ENCODE measurements at regions not wholly inside any gene's neighbourhood (a gene's known extent, or its start where the extent isn't known, plus 50 kb on each side); places are given as distances from the start of the nearest gene placed in this dataset.

DNA sequence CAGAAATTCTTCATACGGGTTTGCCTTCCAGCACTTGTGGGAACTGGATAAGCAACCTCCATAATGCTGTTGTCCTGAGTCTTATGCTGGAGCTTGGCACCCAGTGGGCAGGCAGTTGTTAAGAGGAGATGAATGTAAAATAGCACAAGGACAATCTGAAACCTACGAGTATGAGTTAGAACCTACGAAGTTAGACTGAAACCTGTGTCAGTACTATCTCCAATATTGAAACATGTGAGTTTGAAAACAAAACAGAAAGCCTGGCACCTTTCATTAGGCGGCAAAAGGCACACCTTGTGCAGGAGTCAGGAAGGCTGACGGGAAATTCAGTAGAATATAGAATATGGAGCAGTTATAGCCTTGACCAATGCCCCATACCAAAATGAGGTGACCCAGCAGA lies 489.7 kb upstream of the RGS18 start:
- Histone ChIP-seq H3K9me3 (ENCODE audit: low read length) (no peaks in the 10 kb centered on the region), H3K4me2 (ENCODE audit: low read depth, low read length) (no peak overlapping the region), H3K79me2 (ENCODE audit: insufficient read depth, low read length) (no peaks in the 10 kb centered on the region), H3K9ac (ENCODE audit: insufficient read depth, low read depth, low read length) (no peak overlapping the region), H3K4me1 (ENCODE audit: insufficient read depth, low read length) (no peaks in the 10 kb centered on the region), H3K27ac (ENCODE audit: extremely low read length, insufficient read depth, low read length) (no peak overlapping the region), H3K27me3 (ENCODE audit: control insufficient read depth in 1 of 2, insufficient read depth in 2 of 2, low read length in 2 of 2) (no peaks in the 10 kb centered on the region), H3K36me3 (replicated peaks in 1 of 2; ENCODE audit: control insufficient read depth in 1 of 2, insufficient read depth in 2 of 2, low read length in 2 of 2) (no peaks in the 10 kb centered on the region), H2AFZ (ENCODE audit: low read length) (peak overlapping the region; percentile 27), H3K4me3 (replicated peaks in 1 of 3; ENCODE audit: insufficient read depth in 1 of 3, low read depth in 2 of 3, low read length in 3 of 3) (no peak overlapping the region), H4K20me1 (ENCODE audit: insufficient read depth, low read length) (no peaks in the 10 kb centered on the region)
- 0% methylated on average over 5 of the region's 5 CpGs for WGBS (ENCODE audit: low lambda C conversion rate)
- no peak for ATAC-seq
- CTCF ChIA-PET (ENCODE audit: low intra/inter-chr PET ratio, low total read pairs), result no interaction called here
- intact Hi-C loops (cut with micrococcal nuclease; ENCODE audit: unreplicated experiment) (no loop called here), in situ Hi-C loops (cut with HindIII; ENCODE audit: extremely low pct_ligation_motif_present, low pct_unique_long_range_greater_than_20kb) (no loop called here)
- no peak for DNase-seq (ENCODE audit: low spot score)
- POLR2A ChIA-PET, result no interaction called here
- no TSS peak for BruUV-seq (replicated peaks)
- TF ChIP-seq ZNF598 (CRISPR knock-in tag; IDR thresholded peaks at IDR 0.05; ENCODE audit: borderline replicate concordance) (no peak), ZNF451 (CRISPR knock-in tag; IDR thresholded peaks at IDR 0.05) (no peak), BCL6 (CRISPR knock-in tag; IDR thresholded peaks at IDR 0.05) (no peak), ZNF337 (CRISPR knock-in tag; IDR thresholded peaks at IDR 0.05; ENCODE audit: borderline replicate concordance, low read depth) (no peak), ZIK1 (CRISPR knock-in tag; IDR thresholded peaks at IDR 0.05; ENCODE audit: borderline replicate concordance, low read depth) (no peak)
- TF ChIP-seq, protein P1, sequence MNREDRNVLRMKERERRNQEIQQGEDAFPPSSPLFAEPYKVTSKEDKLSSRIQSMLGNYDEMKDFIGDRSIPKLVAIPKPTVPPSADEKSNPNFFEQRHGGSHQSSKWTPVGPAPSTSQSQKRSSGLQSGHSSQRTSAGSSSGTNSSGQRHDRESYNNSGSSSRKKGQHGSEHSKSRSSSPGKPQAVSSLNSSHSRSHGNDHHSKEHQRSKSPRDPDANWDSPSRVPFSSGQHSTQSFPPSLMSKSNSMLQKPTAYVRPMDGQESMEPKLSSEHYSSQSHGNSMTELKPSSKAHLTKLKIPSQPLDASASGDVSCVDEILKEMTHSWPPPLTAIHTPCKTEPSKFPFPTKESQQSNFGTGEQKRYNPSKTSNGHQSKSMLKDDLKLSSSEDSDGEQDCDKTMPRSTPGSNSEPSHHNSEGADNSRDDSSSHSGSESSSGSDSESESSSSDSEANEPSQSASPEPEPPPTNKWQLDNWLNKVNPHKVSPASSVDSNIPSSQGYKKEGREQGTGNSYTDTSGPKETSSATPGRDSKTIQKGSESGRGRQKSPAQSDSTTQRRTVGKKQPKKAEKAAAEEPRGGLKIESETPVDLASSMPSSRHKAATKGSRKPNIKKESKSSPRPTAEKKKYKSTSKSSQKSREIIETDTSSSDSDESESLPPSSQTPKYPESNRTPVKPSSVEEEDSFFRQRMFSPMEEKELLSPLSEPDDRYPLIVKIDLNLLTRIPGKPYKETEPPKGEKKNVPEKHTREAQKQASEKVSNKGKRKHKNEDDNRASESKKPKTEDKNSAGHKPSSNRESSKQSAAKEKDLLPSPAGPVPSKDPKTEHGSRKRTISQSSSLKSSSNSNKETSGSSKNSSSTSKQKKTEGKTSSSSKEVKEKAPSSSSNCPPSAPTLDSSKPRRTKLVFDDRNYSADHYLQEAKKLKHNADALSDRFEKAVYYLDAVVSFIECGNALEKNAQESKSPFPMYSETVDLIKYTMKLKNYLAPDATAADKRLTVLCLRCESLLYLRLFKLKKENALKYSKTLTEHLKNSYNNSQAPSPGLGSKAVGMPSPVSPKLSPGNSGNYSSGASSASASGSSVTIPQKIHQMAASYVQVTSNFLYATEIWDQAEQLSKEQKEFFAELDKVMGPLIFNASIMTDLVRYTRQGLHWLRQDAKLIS (CRISPR knock-in tag; IDR thresholded peaks at IDR 0.05), result no peak
- TF ChIP-seq, protein P2, sequence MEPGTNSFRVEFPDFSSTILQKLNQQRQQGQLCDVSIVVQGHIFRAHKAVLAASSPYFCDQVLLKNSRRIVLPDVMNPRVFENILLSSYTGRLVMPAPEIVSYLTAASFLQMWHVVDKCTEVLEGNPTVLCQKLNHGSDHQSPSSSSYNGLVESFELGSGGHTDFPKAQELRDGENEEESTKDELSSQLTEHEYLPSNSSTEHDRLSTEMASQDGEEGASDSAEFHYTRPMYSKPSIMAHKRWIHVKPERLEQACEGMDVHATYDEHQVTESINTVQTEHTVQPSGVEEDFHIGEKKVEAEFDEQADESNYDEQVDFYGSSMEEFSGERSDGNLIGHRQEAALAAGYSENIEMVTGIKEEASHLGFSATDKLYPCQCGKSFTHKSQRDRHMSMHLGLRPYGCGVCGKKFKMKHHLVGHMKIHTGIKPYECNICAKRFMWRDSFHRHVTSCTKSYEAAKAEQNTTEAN (CRISPR knock-in tag; conservative IDR thresholded peaks at IDR 0.05), result no peak
- TF ChIP-seq, protein P3, sequence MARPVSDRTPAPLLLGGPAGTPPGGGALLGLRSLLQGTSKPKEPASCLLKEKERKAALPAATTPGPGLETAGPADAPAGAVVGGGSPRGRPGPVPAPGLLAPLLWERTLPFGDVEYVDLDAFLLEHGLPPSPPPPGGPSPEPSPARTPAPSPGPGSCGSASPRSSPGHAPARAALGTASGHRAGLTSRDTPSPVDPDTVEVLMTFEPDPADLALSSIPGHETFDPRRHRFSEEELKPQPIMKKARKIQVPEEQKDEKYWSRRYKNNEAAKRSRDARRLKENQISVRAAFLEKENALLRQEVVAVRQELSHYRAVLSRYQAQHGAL (CRISPR knock-in tag; IDR thresholded peaks at IDR 0.05; ENCODE audit: not compliant biosample characterization), result no peak
- TF ChIP-seq, protein P4, sequence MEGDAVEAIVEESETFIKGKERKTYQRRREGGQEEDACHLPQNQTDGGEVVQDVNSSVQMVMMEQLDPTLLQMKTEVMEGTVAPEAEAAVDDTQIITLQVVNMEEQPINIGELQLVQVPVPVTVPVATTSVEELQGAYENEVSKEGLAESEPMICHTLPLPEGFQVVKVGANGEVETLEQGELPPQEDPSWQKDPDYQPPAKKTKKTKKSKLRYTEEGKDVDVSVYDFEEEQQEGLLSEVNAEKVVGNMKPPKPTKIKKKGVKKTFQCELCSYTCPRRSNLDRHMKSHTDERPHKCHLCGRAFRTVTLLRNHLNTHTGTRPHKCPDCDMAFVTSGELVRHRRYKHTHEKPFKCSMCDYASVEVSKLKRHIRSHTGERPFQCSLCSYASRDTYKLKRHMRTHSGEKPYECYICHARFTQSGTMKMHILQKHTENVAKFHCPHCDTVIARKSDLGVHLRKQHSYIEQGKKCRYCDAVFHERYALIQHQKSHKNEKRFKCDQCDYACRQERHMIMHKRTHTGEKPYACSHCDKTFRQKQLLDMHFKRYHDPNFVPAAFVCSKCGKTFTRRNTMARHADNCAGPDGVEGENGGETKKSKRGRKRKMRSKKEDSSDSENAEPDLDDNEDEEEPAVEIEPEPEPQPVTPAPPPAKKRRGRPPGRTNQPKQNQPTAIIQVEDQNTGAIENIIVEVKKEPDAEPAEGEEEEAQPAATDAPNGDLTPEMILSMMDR (CRISPR knock-in tag; IDR thresholded peaks at IDR 0.05), result no peak
- FAIRE-seq, result no peak

Data from HepG2 (cell line).